ENCODE measurements at regions not wholly inside any gene's neighbourhood (a gene's known extent, or its start where the extent isn't known, plus 50 kb on each side); places are given as distances from the start of the nearest gene placed in this dataset.

- H3K4me3 ChIP-seq (ENCODE audit: control insufficient read depth, low read depth, low read length), result no peak overlapping the region
- no peak for DNase-seq (ENCODE audit: low read depth)
- TF ChIP-seq CTCF (IDR thresholded peaks at IDR 0.05; ENCODE audit: control insufficient read depth, insufficient read depth, low read depth, low read length, missing control alignments), result no peak
Observed at GRCh38 chr16:82363026-82363816, 193.2 kb upstream of the MPHOSPH6 start.

DNA sequence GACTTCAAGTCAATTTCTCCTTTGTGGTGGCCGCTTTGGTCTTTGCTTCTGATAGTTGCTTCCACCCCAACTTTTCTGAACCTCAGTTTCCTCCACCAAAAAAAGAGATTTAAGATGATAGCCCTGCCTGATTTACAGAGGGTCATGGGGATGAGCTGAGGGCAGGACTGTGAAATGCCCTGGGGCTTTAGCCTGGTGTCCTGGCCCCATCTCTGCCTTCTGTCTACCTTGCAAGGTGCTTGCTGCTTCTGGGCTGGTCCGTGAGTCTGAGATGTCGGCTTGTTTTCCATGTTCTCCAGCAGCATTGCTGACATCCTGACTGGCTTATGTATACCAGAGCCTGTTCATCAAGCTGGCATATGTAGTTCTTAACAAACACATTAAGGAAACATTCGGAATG is 191.9 kb upstream of the MPHOSPH6 start:
- DNase-seq (ENCODE audit: low read depth), result no peak
- no peak overlapping the region for H3K4me3 ChIP-seq (ENCODE audit: control insufficient read depth, low read depth, low read length)
- no peak for TF ChIP-seq CTCF (IDR thresholded peaks at IDR 0.05; ENCODE audit: control insufficient read depth, insufficient read depth, low read depth, low read length, missing control alignments)

DNA sequence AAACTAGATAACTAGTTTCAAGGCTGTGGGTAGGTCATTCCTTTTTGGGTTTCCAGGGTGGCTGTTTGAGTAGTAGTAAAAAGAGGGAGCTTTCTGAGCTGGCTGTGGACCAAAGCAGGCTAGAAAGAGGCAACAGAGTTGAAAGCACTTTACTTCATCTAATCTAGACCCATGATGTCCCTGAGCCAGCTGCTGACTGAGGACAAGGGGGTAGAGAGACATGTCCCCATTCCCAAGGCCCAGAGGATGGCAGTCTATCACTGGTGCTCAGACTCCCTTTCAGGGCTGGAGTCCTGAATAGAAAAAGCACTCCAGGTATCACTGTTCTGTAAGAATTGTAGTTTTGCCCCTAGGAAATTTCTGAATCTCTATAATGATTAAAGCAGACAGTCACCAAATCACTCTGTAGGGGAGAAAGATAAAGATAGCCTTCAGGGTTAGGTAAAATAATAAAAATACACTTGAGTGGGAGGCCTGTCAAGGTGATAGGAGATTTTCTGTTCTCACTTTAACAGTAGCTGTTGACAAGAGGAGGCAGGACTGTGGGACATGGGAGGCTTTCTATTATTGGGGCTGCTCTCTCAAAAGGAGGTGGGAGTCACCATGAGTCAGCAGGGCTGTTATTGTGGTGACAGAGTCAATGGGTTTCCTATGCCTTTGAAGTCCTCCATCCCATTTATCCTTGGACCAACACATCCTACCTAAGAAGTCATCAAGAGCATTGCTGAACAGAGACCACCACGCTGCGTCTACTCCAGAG is 190.2 kb upstream of the MPHOSPH6 start:
- H3K4me3 ChIP-seq (ENCODE audit: control insufficient read depth, low read depth, low read length), result no peak overlapping the region
- no peak for TF ChIP-seq CTCF (IDR thresholded peaks at IDR 0.05; ENCODE audit: control insufficient read depth, insufficient read depth, low read depth, low read length, missing control alignments)
- DNase-seq (ENCODE audit: low read depth), result no peak

DNA sequence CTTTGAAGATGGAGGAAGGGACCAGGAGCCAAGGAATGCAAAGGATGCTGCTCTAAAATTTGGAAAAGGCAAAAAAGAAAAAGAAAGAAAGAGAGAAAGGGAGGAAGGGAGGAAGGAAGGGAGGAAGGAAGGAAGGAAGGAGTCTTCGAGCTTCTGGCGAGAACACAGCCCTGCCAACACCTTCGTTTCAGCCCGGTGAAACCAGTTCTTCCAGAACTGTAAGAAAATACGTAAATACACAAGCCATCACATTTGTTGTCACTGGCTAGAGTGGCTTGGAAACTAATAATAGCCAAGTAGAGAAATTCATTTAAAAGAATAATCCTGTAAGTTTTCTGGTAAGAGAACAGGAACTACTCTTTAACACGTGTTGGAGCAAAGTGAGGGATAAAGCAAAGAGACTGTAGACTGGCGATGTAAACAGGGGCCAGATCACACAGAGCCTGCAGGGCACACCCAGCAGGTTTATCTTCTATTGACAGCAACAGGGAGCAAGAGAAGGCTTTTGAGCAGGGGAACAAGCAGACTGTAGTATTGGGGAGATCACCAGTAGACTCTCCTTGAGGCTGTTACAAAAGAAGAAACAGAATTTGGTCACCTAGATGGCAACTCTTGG is 188.7 kb upstream of the MPHOSPH6 start:
- no peak for TF ChIP-seq CTCF (IDR thresholded peaks at IDR 0.05; ENCODE audit: control insufficient read depth, insufficient read depth, low read depth, low read length, missing control alignments)
- H3K4me3 ChIP-seq (ENCODE audit: control insufficient read depth, low read depth, low read length), result no peak overlapping the region
- DNase-seq (ENCODE audit: low read depth), result no peak

GRCh38 chr16:82358161-82358560 is 188.1 kb upstream of the MPHOSPH6 start:
- no peak for TF ChIP-seq CTCF (IDR thresholded peaks at IDR 0.05; ENCODE audit: control insufficient read depth, insufficient read depth, low read depth, low read length, missing control alignments)
- no peak overlapping the region for H3K4me3 ChIP-seq (ENCODE audit: control insufficient read depth, low read depth, low read length)
- DNase-seq (ENCODE audit: low read depth), result no peak

GRCh38 chr16:82357237-82357636 is 187.2 kb upstream of the MPHOSPH6 start:
- TF ChIP-seq CTCF (IDR thresholded peaks at IDR 0.05; ENCODE audit: control insufficient read depth, insufficient read depth, low read depth, low read length, missing control alignments), result no peak
- DNase-seq (ENCODE audit: low read depth), result no peak
- no peak overlapping the region for H3K4me3 ChIP-seq (ENCODE audit: control insufficient read depth, low read depth, low read length)

Measured in AG09309 (cell line).